Osteocyte (in vitro differentiated cells): ENCODE measurements at regions not wholly inside any gene's neighbourhood (a gene's known extent, or its start where the extent isn't known, plus 50 kb on each side); places are given as distances from the start of the nearest gene placed in this dataset.

Source experiments
- DNase-seq: peaks from one replicate; pipeline ENCODE4 v3.0.0; 2021; ENCODE audit warnings: mixed read lengths; ENCODE audit not compliant: unreplicated experiment; ENCODE audit errors: extremely low spot score
- H3K27ac Mint-ChIP-seq: one replicate; pipeline ENCODE4 v1.8.0; 2021; ENCODE audit warnings: mild to moderate bottlenecking, mixed read lengths; ENCODE audit not compliant: unreplicated experiment
- H3K27me3 Mint-ChIP-seq: one replicate; pipeline ENCODE4 v1.8.0; 2021; ENCODE audit warnings: mixed read lengths; ENCODE audit not compliant: unreplicated experiment
- H3K36me3 Mint-ChIP-seq: one replicate; pipeline ENCODE4 v1.8.0; 2021; ENCODE audit warnings: mixed read lengths; ENCODE audit not compliant: unreplicated experiment
- H3K4me1 Mint-ChIP-seq: one replicate; pipeline ENCODE4 v1.8.0; 2021; ENCODE audit warnings: mixed read lengths; ENCODE audit not compliant: unreplicated experiment
- H3K4me3 Mint-ChIP-seq: one replicate; pipeline ENCODE4 v1.8.0; 2021; ENCODE audit warnings: mild to moderate bottlenecking, moderate library complexity, mixed read lengths; ENCODE audit not compliant: unreplicated experiment
- H3K9me3 Mint-ChIP-seq: one replicate; pipeline ENCODE4 v1.8.0; 2021; ENCODE audit warnings: mixed read lengths; ENCODE audit not compliant: unreplicated experiment
- TF ChIP-seq, protein P1 (sequence below): fragments of 200-600 bp; sonication (generic); IDR thresholded peaks from 2 replicates; pipeline ENCODE4 v1.5.0; 2021; ENCODE audit warnings: antibody characterized with exemption, mild to moderate bottlenecking, moderate library complexity

GRCh38 chr12:39161465-39162085 lies 256.2 kb upstream of the CPNE8 start:
- TF ChIP-seq, protein P1, sequence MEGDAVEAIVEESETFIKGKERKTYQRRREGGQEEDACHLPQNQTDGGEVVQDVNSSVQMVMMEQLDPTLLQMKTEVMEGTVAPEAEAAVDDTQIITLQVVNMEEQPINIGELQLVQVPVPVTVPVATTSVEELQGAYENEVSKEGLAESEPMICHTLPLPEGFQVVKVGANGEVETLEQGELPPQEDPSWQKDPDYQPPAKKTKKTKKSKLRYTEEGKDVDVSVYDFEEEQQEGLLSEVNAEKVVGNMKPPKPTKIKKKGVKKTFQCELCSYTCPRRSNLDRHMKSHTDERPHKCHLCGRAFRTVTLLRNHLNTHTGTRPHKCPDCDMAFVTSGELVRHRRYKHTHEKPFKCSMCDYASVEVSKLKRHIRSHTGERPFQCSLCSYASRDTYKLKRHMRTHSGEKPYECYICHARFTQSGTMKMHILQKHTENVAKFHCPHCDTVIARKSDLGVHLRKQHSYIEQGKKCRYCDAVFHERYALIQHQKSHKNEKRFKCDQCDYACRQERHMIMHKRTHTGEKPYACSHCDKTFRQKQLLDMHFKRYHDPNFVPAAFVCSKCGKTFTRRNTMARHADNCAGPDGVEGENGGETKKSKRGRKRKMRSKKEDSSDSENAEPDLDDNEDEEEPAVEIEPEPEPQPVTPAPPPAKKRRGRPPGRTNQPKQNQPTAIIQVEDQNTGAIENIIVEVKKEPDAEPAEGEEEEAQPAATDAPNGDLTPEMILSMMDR, result no peak
- no peak for DNase-seq
- Mint-ChIP-seq H3K4me1 (no peaks in the 10 kb centered on the region), H3K4me3 (no peak overlapping the region), H3K9me3 (peaks cover 15% of the 10 kb centered on the region), H3K27ac (no peak overlapping the region), H3K27me3 (no peaks in the 10 kb centered on the region), H3K36me3 (no peaks in the 10 kb centered on the region)

- no peaks in the 10 kb centered on the region for H3K4me1 Mint-ChIP-seq
- H3K27me3 Mint-ChIP-seq, result no peaks in the 10 kb centered on the region
- peaks cover 17% of the 10 kb centered on the region for H3K9me3 Mint-ChIP-seq
- no peak overlapping the region for H3K27ac Mint-ChIP-seq
- no peak for DNase-seq
- no peak overlapping the region for H3K4me3 Mint-ChIP-seq
- TF ChIP-seq, protein P1, result no peak
- H3K36me3 Mint-ChIP-seq, result no peaks in the 10 kb centered on the region
These were observed 252.4 kb upstream of the CPNE8 start for GRCh38 chr12:39157696-39158342.

- Mint-ChIP-seq H3K27ac (no peak overlapping the region), H3K4me1 (no peaks in the 10 kb centered on the region), H3K27me3 (peaks cover 6% of the 10 kb centered on the region), H3K4me3 (peak overlapping the region; percentile 33), H3K36me3 (no peaks in the 10 kb centered on the region), H3K9me3 (peaks cover 23% of the 10 kb centered on the region)
- DNase-seq, result no peak
- TF ChIP-seq, protein P1, result peak; percentile 57
These were observed 240.0 kb upstream of the CPNE8 start for GRCh38 chr12:39145175-39145999.

GRCh38 chr12:39144613-39145061 lies 239.2 kb upstream of the CPNE8 start:
- H3K27me3 Mint-ChIP-seq, result peaks cover 6% of the 10 kb centered on the region
- DNase-seq, result no peak
- TF ChIP-seq, protein P1, result no peak
- H3K27ac Mint-ChIP-seq, result no peak overlapping the region
- H3K36me3 Mint-ChIP-seq, result no peaks in the 10 kb centered on the region
- no peak overlapping the region for H3K4me3 Mint-ChIP-seq
- peaks cover 17% of the 10 kb centered on the region for H3K9me3 Mint-ChIP-seq
- H3K4me1 Mint-ChIP-seq, result no peaks in the 10 kb centered on the region

- Mint-ChIP-seq H3K27me3 (peaks cover 3% of the 10 kb centered on the region), H3K36me3 (no peaks in the 10 kb centered on the region), H3K4me1 (no peaks in the 10 kb centered on the region), H3K9me3 (peaks cover 7% of the 10 kb centered on the region), H3K4me3 (no peak overlapping the region), H3K27ac (no peak overlapping the region)
- TF ChIP-seq, protein P1, result no peak
- DNase-seq, result no peak
These were observed 232.9 kb upstream of the CPNE8 start for GRCh38 chr12:39138268-39138667.
